GM18499 (cell line): ENCODE measurements at regions not wholly inside any gene's neighbourhood (a gene's known extent, or its start where the extent isn't known, plus 50 kb on each side); places are given as distances from the start of the nearest gene placed in this dataset.

Experiments
- ATAC-seq: cut with Tn5 transposase; IDR thresholded peaks from one replicate; pipeline ENCODE4 v1.9.1; 2021; ENCODE audit warnings: moderate number of reproducible peaks; ENCODE audit not compliant: insufficient read depth, unreplicated experiment

DNA sequence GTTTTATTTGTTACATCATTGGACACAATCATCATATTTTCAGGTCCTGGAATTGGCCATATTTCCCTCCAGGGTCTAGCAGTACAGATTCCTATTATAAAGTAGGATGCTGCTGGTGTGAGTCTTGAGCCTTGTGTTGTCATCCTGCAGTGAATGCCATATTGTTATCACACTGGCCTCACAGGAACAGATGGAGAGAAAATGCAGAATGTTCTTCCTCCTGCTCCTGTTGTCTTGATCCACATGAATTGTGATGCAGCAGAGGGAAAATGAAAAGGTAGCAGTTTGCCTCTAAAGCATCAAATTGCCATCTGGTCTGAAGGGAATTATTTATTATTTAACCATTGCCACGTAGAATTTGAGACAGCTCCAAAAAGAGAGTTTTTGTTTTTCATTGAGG, 248.6 kb downstream of the GPAM start:
- ATAC-seq, result no peak

DNA sequence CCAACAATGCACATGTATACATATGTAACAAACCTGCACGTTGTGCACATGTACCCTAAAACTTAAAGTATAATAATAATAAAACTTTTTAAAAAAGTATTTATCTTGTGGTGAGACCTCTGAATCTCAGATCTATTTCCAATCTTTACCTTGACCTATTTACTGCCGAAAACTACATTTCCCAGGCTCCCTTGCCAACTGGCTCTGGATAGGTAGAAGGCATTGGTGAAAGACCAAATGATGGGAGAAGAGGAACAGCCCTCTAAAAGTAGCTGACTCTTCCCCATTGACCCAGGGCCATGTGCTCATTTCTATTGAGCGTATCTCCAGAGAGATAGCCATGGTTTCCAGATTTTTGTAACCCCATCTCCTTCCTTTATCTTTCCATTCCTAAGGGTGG, 247.4 kb downstream of the GPAM start:
- no peak for ATAC-seq

DNA sequence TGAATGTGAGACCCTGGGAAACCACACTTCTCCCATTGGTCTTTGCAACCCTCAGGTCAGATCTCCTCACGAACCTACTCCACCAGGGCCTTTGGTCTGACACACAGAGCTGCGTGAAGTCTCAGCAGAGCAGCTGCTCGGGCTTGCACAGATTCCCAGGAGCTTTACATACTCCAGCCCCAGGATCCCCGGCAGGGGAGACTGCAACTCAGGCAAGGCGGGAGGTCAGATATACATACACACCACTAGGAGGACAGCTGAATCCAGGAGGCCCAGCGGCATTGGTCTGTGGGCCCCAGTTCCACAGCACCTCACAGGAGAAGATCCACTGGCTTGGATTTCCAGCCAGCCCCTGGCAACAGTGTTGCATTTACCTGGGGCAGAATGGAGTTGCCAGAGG, 239.2 kb downstream of the GPAM start:
- ATAC-seq, result no peak

DNA sequence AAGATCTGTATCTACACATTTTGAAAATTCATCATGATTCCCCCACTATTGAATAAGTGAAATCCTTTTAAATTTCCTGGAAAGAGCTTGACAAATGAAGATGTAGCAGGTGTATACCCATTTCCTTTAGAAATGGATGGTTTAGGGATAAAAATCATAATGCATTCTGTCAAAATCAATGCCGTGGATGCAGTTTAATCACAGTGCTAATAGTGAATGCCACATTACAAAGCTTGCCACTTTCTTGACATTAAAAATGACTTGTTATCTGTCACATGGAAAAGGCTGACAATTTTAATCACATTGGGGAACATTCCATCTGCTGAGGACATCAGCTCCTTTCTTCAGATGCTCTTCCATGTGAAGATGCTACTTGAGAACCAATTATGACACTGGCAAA, 229.6 kb downstream of the GPAM start:
- ATAC-seq, result no peak

DNA sequence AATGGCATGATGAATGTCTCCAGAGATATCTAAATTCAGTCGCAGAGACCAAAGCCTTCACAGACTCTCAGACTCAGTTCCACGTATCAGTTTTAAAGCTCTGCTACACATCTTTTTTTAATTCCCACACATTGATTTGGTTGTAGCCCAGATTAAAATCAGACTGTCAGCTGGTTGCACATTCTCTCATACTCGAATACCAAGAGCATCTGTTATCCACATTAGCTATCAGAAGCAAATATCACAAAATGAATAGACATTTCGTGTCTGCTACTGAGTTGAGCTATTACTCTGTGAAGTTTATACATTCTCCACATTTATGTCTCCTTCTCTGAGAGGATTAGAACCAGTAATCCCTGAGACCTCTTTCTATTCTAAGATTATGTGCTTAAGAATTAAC, 229.2 kb downstream of the GPAM start:
- ATAC-seq, result no peak

DNA sequence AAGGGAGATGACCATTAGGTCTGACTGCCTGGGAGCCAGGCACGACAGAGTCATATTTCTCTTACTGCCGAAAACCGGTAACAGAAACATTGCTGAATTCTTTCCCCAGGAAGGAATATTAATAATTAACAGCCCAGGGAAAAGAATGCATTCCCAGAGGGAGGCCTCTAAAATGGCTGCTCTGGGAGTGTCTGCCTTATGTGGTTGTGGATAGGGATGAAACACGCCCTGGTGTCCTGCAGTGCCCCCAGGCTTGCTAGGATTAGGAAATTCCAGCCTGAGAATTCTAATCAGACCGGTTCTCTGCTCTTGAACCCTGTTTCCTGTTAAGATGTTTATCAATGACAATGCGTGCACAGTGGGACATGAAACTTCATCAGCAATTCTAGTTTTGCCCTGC, 226.7 kb downstream of the GPAM start:
- ATAC-seq, result no peak

DNA sequence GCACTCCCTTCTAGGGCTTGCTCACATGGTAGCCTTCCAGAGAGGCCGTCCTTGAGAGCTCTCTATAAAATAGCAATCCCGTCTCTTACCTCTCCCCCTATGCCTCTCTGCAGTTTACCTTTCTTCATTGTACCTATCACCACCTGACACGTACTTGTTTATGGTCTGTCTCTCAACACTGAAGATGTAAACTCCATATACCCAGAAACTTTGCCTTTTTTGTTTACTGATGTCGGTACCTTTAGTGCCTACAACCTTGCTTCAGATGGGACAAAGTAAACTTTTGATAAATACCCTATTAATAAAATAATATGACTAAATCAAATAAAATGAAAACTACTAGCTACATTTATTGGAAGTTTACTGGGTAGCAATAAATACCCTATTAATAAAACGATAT, 220.6 kb downstream of the GPAM start:
- no peak for ATAC-seq

DNA sequence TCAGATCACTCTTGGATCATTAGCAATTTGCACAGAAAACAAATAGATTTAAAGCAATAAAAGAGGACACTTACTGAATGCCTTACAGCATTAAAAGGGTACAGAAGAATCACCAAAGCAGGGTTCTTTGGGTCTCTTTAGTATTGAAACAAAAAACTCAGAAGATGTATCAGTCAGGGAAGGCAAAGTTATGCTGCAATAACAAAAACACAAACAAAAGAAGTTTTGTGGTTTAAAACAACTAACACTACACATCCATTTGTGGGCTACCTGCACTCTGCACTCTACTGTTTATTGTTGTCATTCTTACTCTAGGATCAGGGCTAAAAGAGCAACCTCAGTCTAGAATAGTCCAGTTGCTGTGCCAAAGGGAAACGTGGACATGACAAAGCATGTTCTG, 216.4 kb downstream of the GPAM start:
- no peak for ATAC-seq

DNA sequence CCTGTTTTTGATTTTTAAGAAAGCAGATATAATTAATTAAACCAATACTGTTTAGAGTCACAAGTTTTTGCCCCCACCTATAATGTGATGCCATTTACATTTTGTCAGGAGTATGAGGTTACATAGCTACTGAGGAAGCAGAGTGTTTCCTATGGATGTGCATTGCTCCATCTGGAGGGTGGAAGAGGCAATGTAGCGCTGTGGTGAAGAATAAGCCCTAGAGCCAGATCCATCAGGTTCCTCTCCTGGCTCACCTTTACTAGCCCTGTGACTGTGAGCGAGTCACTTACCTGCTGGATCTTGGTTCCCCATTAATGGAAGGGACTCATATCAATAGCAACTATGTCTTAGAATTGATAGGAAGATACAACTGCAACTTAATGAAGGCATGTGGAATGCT, 216.0 kb downstream of the GPAM start:
- ATAC-seq, result no peak

DNA sequence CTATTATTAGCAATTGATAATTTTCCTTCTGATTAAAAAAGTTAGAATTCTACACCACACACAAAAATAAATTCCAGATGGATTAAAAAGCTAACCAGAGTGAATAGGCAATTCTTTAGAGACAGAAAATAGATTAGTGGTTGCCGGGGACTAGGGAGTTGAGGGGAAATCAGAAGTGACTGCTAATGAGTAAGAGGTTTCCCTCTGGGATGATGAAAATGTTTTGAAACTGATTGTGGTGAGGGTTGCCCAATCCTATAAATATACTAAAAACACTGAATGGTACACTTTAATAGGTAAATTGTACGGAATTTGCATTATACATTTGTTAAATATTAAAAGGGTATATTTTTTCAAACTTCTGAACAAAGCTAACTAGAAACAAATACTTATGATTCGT, 214.9 kb downstream of the GPAM start:
- no peak for ATAC-seq

DNA sequence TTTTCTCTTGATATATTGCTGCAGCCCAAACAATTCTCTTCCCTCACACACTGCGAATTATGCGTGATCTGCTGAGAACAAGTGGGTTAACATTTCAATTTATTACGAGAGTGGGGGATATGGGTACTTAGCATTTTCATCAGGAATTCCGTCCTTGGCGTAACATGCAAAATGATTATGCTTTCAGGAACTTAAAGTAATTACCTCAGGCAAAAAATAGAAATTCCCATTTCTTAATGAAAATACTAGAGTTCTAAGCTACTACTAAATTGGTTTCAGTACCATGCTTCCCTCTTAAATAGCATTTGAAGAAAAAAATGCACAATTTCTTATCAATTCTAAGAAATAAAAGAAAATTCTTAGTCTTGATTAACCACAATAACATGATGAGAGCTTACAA, 213.5 kb downstream of the GPAM start:
- no peak for ATAC-seq

DNA sequence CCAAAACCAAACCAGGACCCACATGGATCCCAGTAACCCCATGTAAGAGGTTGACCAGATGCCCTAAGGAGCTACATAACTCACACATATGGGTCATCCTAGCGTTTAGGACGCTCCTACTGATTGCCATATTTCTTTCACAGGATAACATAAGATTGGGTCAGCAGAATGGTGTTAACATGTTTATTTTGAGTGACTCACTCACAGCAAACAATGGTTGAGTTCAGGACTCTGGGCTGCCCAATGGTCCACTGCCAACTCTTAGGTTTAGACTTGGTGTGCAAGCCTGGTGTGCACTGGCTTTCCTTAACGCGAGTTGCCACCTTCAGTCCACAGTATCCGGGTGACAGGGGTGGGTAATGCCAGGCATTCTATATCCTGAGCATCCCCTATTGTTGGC, 211.5 kb downstream of the GPAM start:
- ATAC-seq, result no peak

DNA sequence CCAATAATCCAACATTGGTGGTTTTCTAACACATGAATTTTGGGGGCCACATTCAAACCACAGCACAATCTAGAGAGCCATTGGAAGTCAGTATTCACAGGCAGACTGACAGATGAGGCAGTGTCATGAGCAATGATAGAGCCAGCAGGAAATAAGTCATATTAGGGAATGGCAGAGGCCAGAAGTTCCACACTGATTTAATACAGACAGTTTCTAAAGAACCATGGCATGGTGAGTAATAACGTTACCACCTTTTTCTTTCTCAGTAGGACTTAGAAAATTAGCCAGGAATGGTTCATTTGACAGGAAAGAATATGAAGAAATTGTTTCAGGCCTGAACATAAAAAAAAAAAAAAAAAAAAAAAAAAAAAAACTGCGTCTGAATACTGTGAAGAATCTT, 210.3 kb downstream of the GPAM start:
- ATAC-seq, result no peak

DNA sequence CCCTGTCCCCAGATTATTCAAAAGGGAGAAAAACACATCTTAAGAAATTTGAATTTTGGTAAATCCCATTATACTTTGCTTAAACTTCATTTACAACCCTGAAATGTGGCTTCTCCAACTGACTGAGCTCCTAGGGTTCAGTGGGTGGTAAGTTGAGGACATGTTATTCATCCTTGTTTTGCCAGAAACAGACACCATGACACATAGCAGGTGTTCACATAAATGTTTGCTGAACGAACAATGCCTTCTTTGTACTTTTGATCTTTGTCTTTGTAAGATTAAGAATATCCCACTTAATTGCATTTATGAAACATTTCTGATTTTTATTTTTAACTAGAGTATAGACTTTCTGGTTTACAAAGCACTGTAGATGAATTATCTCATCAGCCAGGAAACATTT, 209.7 kb downstream of the GPAM start:
- no peak for ATAC-seq

DNA sequence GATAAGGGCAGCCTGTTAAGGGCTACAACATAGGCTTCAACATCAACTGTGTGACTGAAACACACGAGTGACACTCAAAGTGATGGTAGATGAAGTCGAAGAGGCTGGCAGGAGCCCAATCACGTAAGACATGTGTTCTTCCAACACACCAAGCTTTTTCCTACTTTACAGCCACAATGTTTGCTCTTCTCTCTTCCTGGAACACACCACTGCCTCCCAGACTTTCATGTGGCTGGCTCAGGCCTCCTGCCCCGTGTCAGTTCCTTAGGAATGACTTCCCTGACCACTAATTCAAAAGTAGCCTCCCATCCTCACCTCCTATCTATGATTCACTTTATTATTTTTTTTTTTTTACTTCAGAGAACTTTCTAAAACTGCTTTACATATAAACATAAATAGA, 209.2 kb downstream of the GPAM start:
- no peak for ATAC-seq

DNA sequence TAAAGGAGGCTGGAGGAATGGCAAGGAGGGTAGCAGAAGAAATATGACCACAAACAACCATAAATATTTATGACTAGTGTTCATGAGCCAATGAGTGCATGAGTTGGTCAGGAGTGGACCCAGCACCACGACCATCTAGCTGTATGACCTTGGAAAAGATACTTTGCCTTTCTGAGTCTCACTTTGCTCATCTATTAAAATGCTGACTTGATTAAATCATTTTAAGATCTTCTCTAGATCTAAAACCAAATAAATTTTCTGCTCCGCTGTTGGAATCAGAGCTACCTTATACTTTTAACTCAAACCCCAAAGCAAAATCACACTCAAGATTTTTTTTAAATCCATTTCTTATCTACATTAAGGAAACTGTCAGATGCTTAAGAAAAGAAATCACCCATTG, 207.0 kb downstream of the GPAM start:
- ATAC-seq, result no peak

DNA sequence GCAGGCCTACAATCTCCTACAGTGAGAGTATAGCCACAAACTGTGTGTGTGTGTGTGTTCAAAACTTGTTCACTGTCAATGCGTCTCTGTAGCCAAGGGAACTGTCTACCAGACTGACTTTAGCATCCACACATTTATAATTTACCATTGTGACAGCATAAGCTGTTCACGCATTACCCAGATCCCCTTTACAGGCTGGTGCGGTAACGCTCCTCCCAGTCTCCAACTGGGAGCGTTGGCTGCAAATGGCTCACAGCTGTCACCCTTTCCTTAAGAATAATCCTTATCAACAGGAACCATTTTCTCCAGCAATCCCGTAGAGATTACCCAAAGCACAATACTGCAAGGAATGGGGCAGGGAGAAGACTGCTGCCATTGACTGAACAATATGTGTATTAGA, 199.5 kb downstream of the GPAM start:
- no peak for ATAC-seq

DNA sequence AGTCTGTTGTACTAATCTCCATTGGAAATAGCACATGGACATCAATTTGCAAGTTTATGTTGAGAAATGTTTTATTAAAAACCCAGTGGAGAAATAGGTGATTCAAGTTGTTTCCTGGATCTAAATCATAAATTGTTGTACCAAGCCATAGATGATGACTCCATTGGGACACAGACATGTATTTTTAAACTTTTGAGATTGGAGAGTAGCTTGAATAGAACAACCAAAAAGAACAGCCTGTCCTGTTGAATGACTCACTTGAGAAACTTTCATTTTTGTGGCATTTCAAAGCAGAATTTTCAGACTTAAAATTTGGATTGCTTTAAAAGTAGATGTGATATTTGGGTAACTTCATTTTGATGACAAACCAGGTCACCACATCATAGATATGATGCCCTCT, 197.5 kb downstream of the GPAM start:
- ATAC-seq, result no peak

DNA sequence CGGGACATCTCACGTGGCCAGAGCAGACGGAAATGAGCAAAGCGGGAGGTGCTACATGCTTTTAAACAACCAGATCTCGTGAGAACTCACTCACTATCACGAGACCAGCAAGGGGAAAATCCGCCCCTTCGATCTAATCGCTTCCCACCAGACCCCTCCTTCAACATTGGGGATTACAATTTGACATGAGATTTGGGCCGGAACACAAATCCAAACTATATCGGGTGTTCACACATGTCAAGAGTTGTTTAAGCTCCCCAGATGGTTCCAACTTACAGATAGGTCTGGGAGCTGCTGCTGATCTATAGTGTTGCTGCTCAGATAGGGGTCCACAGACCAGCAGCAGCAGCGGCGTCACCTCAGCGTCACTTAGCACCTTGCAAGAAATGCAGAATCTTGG, 194.9 kb downstream of the GPAM start:
- ATAC-seq, result no peak

DNA sequence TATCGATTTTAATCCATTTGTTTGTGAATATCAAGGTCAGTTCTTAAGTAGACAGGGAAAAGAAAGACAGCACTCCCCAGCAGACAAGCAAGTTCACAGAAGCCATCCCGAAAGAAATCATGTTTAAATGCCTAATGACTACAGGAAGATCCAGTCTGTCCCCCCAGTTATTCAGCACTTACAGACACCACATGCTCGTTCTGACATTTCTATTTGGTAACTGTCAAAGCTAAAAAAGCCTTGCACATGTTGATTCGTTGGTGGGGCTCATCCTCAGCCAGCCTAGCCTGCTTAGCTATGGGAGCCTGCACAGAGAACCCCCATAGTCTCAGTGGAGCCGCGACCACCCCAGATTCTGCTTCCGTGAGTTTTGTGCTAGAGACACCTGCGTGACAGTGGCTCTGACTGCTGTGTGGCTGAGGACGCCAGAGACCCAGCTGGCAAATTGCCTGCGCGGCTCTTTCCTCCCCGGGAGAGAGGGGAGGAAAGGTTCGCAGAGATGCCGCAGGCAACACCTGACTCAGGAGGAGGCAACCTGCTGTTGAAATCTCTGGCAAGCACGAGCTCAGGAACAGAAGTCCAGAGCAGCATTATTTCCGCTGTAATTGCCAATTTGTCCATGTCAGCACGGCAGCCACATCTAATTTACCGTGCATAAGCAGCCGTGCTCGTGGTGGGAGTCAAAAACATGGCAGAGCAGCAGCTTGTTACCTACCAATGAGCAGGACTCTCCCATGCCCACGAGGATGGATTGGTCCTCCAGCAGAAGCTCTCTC, 194.2 kb downstream of the GPAM start:
- ATAC-seq, result no peak

DNA sequence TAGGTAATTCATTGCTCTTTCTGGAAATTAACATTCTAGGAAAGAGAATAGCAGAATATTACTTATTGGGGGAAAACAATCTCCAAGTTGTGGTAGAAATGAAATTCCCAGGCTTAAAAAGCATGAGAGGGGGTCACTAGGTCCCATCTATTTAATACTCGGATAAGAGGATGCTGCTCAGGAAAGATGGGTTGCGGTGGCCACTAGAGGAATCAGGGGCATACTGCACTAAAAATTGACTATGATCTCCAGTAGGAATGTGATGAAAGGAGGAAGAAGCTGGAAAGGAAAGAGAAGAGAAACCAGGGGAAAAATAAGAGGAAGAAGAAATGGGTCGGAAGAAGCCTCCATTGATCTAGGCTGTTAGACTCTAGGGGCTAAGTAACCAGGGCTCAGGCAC, 192.8 kb downstream of the GPAM start:
- ATAC-seq, result no peak

DNA sequence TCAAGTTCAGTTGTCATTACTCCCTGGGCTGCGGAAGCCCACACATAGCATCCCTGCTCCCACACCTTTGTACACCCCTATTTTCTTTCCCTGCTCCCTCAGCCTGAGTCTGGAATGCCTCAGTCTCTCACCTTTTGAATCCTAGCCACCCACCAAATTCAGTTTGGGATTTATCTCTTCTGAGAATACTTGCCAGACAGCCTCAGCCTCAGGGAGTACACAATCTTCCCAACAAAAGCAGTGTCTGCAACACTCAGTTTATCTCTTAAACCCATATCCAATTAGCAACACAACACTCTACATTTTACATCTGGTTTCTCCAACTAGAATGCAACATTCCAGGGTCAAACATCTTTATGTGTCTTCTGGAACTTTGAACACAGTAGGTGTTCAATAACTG, 190.2 kb downstream of the GPAM start:
- ATAC-seq, result no peak
